Ovary (tissue), 3 donors: ENCODE measurements at regions not wholly inside any gene's neighbourhood (a gene's known extent, or its start where the extent isn't known, plus 50 kb on each side); places are given as distances from the start of the nearest gene placed in this dataset.

Experiments
- CTCF ChIP-seq, 3 donors: fragments of 450-650 bp in 2 of 3; fragments of 200-600 bp in 1 of 3; IDR thresholded peaks; one replicate each; pipeline versions ENCODE4 v1.5.1 to v1.8.0; 2016 to 2022; ENCODE audit warnings: antibody characterized with exemption in 3 of 3, mild to moderate bottlenecking in 1 of 3
- POLR2A ChIP-seq: fragments of 450-650 bp; IDR thresholded peaks from one replicate; pipeline ENCODE4 v1.6.1; 2017; ENCODE audit warnings: antibody characterized with exemption, mild to moderate bottlenecking, moderate library complexity
- donor health status: DM: no; HTN: no; CAD: no.

GRCh38 chr16:85426806-85427205 is 186.3 kb upstream of the GSE1 start:
- TF ChIP-seq CTCF (IDR thresholded peaks at IDR 0.05), result no peak
- no peak for TF ChIP-seq POLR2A
